Neural cell (in vitro differentiated cells): ENCODE measurements at regions not wholly inside any gene's neighbourhood (a gene's known extent, or its start where the extent isn't known, plus 50 kb on each side); places are given as distances from the start of the nearest gene placed in this dataset.

Source experiments
- H2AFZ ChIP-seq: fragments of 200-600, 300-800 bp; sonication (generic), shearing (Covaris generic); 2 replicates; pipeline ENCODE4 v1.6.0; 2014; ENCODE audit warnings: low read depth, mild to moderate bottlenecking, antibody characterized with exemption, low read length, moderate library complexity
- H3F3A ChIP-seq: fragments of 200-600 bp; shearing (Covaris generic); 2 replicates; pipeline ENCODE4 v1.6.1; 2016; ENCODE audit warnings: mild to moderate bottlenecking, moderate library complexity, mixed read lengths, antibody characterized with exemption, low read length; ENCODE audit not compliant: insufficient read depth, poor library complexity, severe bottlenecking
- H3K27ac ChIP-seq: fragments of 200-600, 300-800 bp; sonication (generic), shearing (Covaris generic); 2 replicates; pipeline ENCODE4 v1.5.1; 2014; ENCODE audit warnings: mild to moderate bottlenecking, low read length, moderate library complexity
- H3K27me3 ChIP-seq: fragments of 300-800, 200-600 bp; sonication (generic), shearing (Covaris generic); 2 replicates; pipeline ENCODE4 v1.6.0; 2014; ENCODE audit warnings: mild to moderate bottlenecking, low read depth, low read length, moderate library complexity; ENCODE audit not compliant: insufficient read depth
- H3K36me3 ChIP-seq: fragments of 300-800, 200-600 bp; sonication (generic), shearing (Covaris generic); 2 replicates; pipeline ENCODE4 v1.5.1; 2014; ENCODE audit warnings: mild to moderate bottlenecking, antibody characterized with exemption, low read length, moderate library complexity; ENCODE audit not compliant: insufficient read depth
- H3K4me2 ChIP-seq: fragments of 300-800, 200-600 bp; sonication (generic), shearing (Covaris generic); 2 replicates; pipeline ENCODE4 v1.6.0; 2014; ENCODE audit warnings: mild to moderate bottlenecking, low read length
- H3K4me3 ChIP-seq: fragments of 300-800, 200-600 bp; sonication (generic), shearing (Covaris generic); 2 replicates; pipeline ENCODE4 v1.5.1; 2014; ENCODE audit warnings: mild to moderate bottlenecking, low read length, moderate library complexity
- H3K79me2 ChIP-seq: fragments of 200-600 bp; shearing (Covaris generic); replicated peaks from 2 replicates; pipeline ENCODE4 v1.6.0; 2014; ENCODE audit warnings: mild to moderate bottlenecking, low read length, moderate library complexity; ENCODE audit not compliant: insufficient read depth
- H3K9ac ChIP-seq: fragments of 300-800, 200-600 bp; sonication (generic), shearing (Covaris generic); 2 replicates; pipeline ENCODE4 v1.6.1; 2016; ENCODE audit warnings: mild to moderate bottlenecking, low read length, mixed read lengths
- H3K9me2 ChIP-seq: fragments of 200-600 bp; shearing (Covaris generic); 2 replicates; pipeline ENCODE4 v1.6.1; 2016; ENCODE audit warnings: mild to moderate bottlenecking, low read length, mixed read lengths; ENCODE audit not compliant: insufficient read depth
- H3K9me3 ChIP-seq: fragments of 200-600, 300-800 bp; sonication (generic), shearing (Covaris generic); 2 replicates; pipeline ENCODE4 v1.6.1; 2016; ENCODE audit warnings: mild to moderate bottlenecking, mixed run types, low read length, moderate library complexity, mixed read lengths
- H4K20me1 ChIP-seq: fragments of 200-600 bp; shearing (Covaris generic); 2 replicates; pipeline ENCODE4 v1.6.1; 2016; ENCODE audit warnings: mild to moderate bottlenecking, mixed run types; ENCODE audit not compliant: insufficient read depth
- EP300 ChIP-seq: fragments of 450-650 bp; conservative IDR thresholded peaks from 2 replicates; pipeline ENCODE4 v1.6.1; 2014; ENCODE audit warnings: antibody characterized with exemption, mild to moderate bottlenecking, moderate library complexity; ENCODE audit not compliant: poor library complexity, severe bottlenecking
- EZH2 ChIP-seq: fragments of 200-600, 300-800 bp; shearing (Covaris generic), sonication (generic); IDR thresholded peaks from 2 replicates; pipeline ENCODE4 v1.6.1; 2014; ENCODE audit warnings: antibody characterized with exemption, low read length, borderline replicate concordance, mild to moderate bottlenecking; ENCODE audit not compliant: insufficient read depth, poor library complexity, severe bottlenecking
- MXI1 ChIP-seq: fragments of 450-650 bp; conservative IDR thresholded peaks from 2 replicates; pipeline ENCODE4 v1.6.1; 2014; ENCODE audit warnings: antibody characterized with exemption, mild to moderate bottlenecking; ENCODE audit not compliant: poor library complexity, severe bottlenecking
- POLR2AphosphoS5 ChIP-seq: IDR thresholded peaks from 2 replicates; pipeline ENCODE4 v1.6.1; 2012
- RAD21 ChIP-seq: fragments of 450-650 bp; conservative IDR thresholded peaks from 2 replicates; pipeline ENCODE4 v1.6.1; 2014; ENCODE audit warnings: antibody characterized with exemption, mild to moderate bottlenecking, moderate library complexity
- SMC3 ChIP-seq: fragments of 450-650 bp; conservative IDR thresholded peaks from 2 replicates; pipeline ENCODE4 v1.6.1; 2014; ENCODE audit warnings: antibody characterized with exemption, mild to moderate bottlenecking, moderate library complexity; ENCODE audit not compliant: poor library complexity
- TAF1 ChIP-seq: IDR thresholded peaks from 2 replicates; pipeline ENCODE4 v1.6.1; 2012; ENCODE audit warnings: low read depth
- TF ChIP-seq, protein P1 (sequence below): fragments of 450-650 bp; IDR thresholded peaks from 2 replicates; pipeline ENCODE4 v1.5.1; 2014; ENCODE audit warnings: antibody characterized with exemption, mild to moderate bottlenecking, moderate library complexity; ENCODE audit not compliant: poor library complexity, severe bottlenecking
- TF ChIP-seq, protein P2 (sequence below): IDR thresholded peaks from 2 replicates; pipeline ENCODE4 v1.6.1; 2012; ENCODE audit warnings: borderline replicate concordance

DNA sequence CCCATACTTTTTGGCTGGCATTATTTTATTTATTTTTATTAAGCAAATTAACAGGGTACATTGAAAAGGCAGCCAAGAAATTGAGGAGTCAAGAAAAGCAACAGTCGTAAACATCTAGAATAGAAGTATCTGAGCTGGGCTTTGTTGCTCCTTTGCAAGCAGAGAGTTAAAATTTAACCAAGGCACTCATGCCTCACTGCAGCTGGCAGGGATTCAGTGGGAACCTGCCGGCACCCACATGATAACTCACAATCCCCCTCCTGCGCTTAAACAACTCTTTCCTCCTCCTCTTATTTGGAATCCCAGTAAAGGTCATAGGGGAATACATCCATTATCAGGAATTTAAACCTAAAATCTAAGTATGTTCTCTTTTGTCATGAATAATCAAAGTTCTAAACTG lies 115.5 kb downstream of the SOX3 start:
- no peak overlapping the region for H2AFZ ChIP-seq
- TF ChIP-seq, protein P1, sequence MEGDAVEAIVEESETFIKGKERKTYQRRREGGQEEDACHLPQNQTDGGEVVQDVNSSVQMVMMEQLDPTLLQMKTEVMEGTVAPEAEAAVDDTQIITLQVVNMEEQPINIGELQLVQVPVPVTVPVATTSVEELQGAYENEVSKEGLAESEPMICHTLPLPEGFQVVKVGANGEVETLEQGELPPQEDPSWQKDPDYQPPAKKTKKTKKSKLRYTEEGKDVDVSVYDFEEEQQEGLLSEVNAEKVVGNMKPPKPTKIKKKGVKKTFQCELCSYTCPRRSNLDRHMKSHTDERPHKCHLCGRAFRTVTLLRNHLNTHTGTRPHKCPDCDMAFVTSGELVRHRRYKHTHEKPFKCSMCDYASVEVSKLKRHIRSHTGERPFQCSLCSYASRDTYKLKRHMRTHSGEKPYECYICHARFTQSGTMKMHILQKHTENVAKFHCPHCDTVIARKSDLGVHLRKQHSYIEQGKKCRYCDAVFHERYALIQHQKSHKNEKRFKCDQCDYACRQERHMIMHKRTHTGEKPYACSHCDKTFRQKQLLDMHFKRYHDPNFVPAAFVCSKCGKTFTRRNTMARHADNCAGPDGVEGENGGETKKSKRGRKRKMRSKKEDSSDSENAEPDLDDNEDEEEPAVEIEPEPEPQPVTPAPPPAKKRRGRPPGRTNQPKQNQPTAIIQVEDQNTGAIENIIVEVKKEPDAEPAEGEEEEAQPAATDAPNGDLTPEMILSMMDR: no peak
- TF ChIP-seq RAD21: no peak
- no peak for TF ChIP-seq SMC3
- TF ChIP-seq MXI1: no peak
- TF ChIP-seq, protein P2, sequence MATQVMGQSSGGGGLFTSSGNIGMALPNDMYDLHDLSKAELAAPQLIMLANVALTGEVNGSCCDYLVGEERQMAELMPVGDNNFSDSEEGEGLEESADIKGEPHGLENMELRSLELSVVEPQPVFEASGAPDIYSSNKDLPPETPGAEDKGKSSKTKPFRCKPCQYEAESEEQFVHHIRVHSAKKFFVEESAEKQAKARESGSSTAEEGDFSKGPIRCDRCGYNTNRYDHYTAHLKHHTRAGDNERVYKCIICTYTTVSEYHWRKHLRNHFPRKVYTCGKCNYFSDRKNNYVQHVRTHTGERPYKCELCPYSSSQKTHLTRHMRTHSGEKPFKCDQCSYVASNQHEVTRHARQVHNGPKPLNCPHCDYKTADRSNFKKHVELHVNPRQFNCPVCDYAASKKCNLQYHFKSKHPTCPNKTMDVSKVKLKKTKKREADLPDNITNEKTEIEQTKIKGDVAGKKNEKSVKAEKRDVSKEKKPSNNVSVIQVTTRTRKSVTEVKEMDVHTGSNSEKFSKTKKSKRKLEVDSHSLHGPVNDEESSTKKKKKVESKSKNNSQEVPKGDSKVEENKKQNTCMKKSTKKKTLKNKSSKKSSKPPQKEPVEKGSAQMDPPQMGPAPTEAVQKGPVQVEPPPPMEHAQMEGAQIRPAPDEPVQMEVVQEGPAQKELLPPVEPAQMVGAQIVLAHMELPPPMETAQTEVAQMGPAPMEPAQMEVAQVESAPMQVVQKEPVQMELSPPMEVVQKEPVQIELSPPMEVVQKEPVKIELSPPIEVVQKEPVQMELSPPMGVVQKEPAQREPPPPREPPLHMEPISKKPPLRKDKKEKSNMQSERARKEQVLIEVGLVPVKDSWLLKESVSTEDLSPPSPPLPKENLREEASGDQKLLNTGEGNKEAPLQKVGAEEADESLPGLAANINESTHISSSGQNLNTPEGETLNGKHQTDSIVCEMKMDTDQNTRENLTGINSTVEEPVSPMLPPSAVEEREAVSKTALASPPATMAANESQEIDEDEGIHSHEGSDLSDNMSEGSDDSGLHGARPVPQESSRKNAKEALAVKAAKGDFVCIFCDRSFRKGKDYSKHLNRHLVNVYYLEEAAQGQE: no peak
- no peak for TF ChIP-seq EP300
- no peak for TF ChIP-seq TAF1
- no peak for TF ChIP-seq POLR2AphosphoS5
- no peak for TF ChIP-seq EZH2

DNA sequence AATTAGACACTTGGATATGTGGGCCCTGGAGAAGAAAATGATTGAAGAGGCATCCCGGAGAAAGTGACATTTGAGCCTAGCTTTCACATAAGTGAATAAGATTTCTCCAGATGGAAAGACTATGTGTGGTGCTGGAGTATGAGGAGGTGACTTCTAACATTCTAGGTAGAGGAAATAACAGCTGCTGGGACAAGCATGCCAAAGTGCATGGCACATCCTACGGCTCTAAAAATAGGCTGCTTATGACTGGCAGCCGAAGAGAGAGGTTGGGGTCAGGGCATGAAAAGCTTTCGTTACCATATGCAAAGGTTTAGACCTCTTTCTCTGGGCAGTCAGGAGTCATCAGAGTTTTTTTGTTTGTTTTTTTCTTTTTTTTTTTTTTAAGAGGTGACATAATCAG lies 142.0 kb downstream of the SOX3 start:
- Histone ChIP-seq H3K9me2 (no peaks in the 10 kb centered on the region), H3F3A (no peaks in the 10 kb centered on the region), H4K20me1 (no peaks in the 10 kb centered on the region), H3K9ac (no peak overlapping the region), H3K36me3 (no peaks in the 10 kb centered on the region), H3K27me3 (no peaks in the 10 kb centered on the region), H3K9me3 (no peaks in the 10 kb centered on the region), H3K4me2 (no peak overlapping the region), H3K27ac (no peak overlapping the region), H3K79me2 (no peaks in the 10 kb centered on the region), H3K4me3 (no peak overlapping the region), H2AFZ (no peak overlapping the region)
- TF ChIP-seq POLR2AphosphoS5 (no peak), RAD21 (no peak), MXI1 (no peak), EZH2 (no peak), TAF1 (no peak), SMC3 (no peak), EP300 (no peak)
- TF ChIP-seq, protein P1: no peak
- TF ChIP-seq, protein P2: no peak

More for the DNA sequence above, 115.5 kb downstream of the SOX3 start:
- H3K79me2 ChIP-seq: no peaks in the 10 kb centered on the region
- no peak overlapping the region for H3K27ac ChIP-seq
- H3K27me3 ChIP-seq: no peaks in the 10 kb centered on the region
- no peak overlapping the region for H3K4me2 ChIP-seq
- no peaks in the 10 kb centered on the region for H3K36me3 ChIP-seq
- H3K9me2 ChIP-seq: no peaks in the 10 kb centered on the region
- H3K4me3 ChIP-seq: no peak overlapping the region
- H4K20me1 ChIP-seq: no peaks in the 10 kb centered on the region
- no peaks in the 10 kb centered on the region for H3F3A ChIP-seq
- H3K9me3 ChIP-seq: no peaks in the 10 kb centered on the region
- no peak overlapping the region for H3K9ac ChIP-seq
